ENCODE measurements at regions not wholly inside any gene's neighbourhood (a gene's known extent, or its start where the extent isn't known, plus 50 kb on each side); places are given as distances from the start of the nearest gene placed in this dataset.

- no peaks in the 10 kb centered on the region for H3K9me3 ChIP-seq (ENCODE audit: control insufficient read depth, low read length)
These were observed 168.6 kb upstream of the IQSEC1 start for GRCh38 chr3:13241621-13242363.

GRCh38 chr3:13240928-13241618 is 167.8 kb upstream of the IQSEC1 start:
- no peak for TF ChIP-seq CTCF (IDR thresholded peaks at IDR 0.05)
- Histone ChIP-seq H3K9ac (no peak overlapping the region), H3K4me1 (no peaks in the 10 kb centered on the region), H3K27ac (no peak overlapping the region), H2AFZ (no peak overlapping the region), H3K27me3 (ENCODE audit: control insufficient read depth, insufficient read depth, low read length) (no peaks in the 10 kb centered on the region), H3K4me2 (ENCODE audit: low read length) (no peak overlapping the region), H3K9me3 (ENCODE audit: control insufficient read depth, low read length) (no peaks in the 10 kb centered on the region), H3K36me3 (ENCODE audit: control insufficient read depth, insufficient read depth, low read length) (no peaks in the 10 kb centered on the region), H3K4me3 (ENCODE audit: low read depth, low read length) (no peak overlapping the region), H3K79me2 (no peaks in the 10 kb centered on the region)

More at GRCh38 chr3:13241621-13242363, 168.6 kb upstream of the IQSEC1 start:
- no peaks in the 10 kb centered on the region for H3K79me2 ChIP-seq
- H3K4me1 ChIP-seq, result no peaks in the 10 kb centered on the region
- H3K9ac ChIP-seq, result no peak overlapping the region
- H3K4me2 ChIP-seq (ENCODE audit: low read length), result no peak overlapping the region
- no peak overlapping the region for H3K27ac ChIP-seq
- H3K27me3 ChIP-seq (ENCODE audit: control insufficient read depth, insufficient read depth, low read length), result no peaks in the 10 kb centered on the region
- H3K36me3 ChIP-seq (ENCODE audit: control insufficient read depth, insufficient read depth, low read length), result no peaks in the 10 kb centered on the region
- no peak for TF ChIP-seq CTCF (IDR thresholded peaks at IDR 0.05)
- no peak overlapping the region for H3K4me3 ChIP-seq (ENCODE audit: low read depth, low read length)
- no peak overlapping the region for H2AFZ ChIP-seq

- Histone ChIP-seq H3K9me3 (ENCODE audit: control insufficient read depth, low read length) (no peaks in the 10 kb centered on the region), H3K27ac (no peak overlapping the region), H2AFZ (no peak overlapping the region), H3K4me2 (ENCODE audit: low read length) (no peak overlapping the region), H3K79me2 (no peaks in the 10 kb centered on the region), H3K4me3 (ENCODE audit: low read depth, low read length) (no peak overlapping the region), H3K4me1 (no peaks in the 10 kb centered on the region), H3K27me3 (ENCODE audit: control insufficient read depth, insufficient read depth, low read length) (no peaks in the 10 kb centered on the region), H3K36me3 (ENCODE audit: control insufficient read depth, insufficient read depth, low read length) (no peaks in the 10 kb centered on the region), H3K9ac (no peak overlapping the region)
- TF ChIP-seq CTCF (IDR thresholded peaks at IDR 0.05), result no peak
These were observed 166.2 kb upstream of the IQSEC1 start for GRCh38 chr3:13239467-13239760.

DNA sequence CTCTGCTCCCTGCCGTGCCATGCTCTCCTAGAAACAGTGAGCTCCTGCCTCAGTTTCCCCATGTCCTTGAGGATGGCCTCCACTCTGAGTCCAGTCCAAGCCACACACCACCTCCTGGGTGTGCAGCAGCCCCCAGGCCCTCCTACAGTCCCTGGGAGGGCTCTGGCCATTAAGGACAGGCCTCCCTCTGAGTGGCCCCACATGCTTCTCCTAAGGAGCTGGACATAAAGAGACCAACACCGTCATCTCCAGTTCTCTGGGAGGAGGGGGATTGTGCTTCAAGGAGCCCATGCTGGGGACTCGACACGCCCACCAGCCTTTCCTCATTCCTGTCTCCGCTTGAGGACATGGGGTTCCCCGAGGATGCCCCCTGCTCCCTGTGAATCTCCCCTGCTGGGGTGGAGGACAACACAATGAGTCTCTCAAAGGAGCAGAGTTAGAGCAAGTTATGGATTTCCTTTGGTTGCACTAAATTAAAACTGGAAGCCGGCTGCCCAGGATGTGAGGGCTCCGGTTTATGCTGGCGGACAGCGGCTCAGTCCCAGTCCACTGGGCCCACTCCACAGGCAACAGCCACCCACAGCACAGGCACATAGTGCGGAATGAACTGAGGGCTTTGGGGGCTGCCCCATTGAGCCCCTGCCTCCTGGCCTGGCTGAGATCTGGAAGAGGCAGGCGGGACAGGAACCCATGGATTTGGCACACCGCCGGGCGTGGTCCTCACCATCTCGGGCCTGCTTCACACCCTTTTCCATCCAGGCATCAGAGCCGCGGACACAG is 165.6 kb upstream of the IQSEC1 start:
- Histone ChIP-seq H3K9ac (no peak overlapping the region), H3K9me3 (ENCODE audit: control insufficient read depth, low read length) (no peaks in the 10 kb centered on the region), H3K27me3 (ENCODE audit: control insufficient read depth, insufficient read depth, low read length) (no peaks in the 10 kb centered on the region), H3K27ac (no peak overlapping the region), H3K4me2 (ENCODE audit: low read length) (no peak overlapping the region), H2AFZ (no peak overlapping the region), H3K79me2 (no peaks in the 10 kb centered on the region), H3K36me3 (ENCODE audit: control insufficient read depth, insufficient read depth, low read length) (no peaks in the 10 kb centered on the region), H3K4me1 (no peaks in the 10 kb centered on the region), H3K4me3 (ENCODE audit: low read depth, low read length) (no peak overlapping the region)
- TF ChIP-seq CTCF (IDR thresholded peaks at IDR 0.05), result no peak

All from parathyroid adenoma (tissue), 2 donors.